Neuronal stem cell (in vitro differentiated cells): ENCODE measurements at regions not wholly inside any gene's neighbourhood (a gene's known extent, or its start where the extent isn't known, plus 50 kb on each side); places are given as distances from the start of the nearest gene placed in this dataset.

Experiments
- DNase-seq: peaks from one replicate; pipeline ENCODE4 v3.0.0-alpha.2; 2013; ENCODE audit warnings: low spot score
- H2AFZ ChIP-seq: one replicate; pipeline ENCODE4 v1.6.1; 2013; ENCODE audit warnings: mild to moderate bottlenecking, low read length, inconsistent platforms
- H2AK5ac ChIP-seq: 2 replicates; pipeline ENCODE4 v1.6.1; 2013; ENCODE audit warnings: low read depth, mild to moderate bottlenecking, inconsistent platforms, low read length, moderate library complexity, mixed read lengths
- H2BK120ac ChIP-seq: 2 replicates; pipeline ENCODE4 v1.6.1; 2013; ENCODE audit warnings: low read depth, mild to moderate bottlenecking, inconsistent platforms, low read length, moderate library complexity, mixed read lengths
- H2BK12ac ChIP-seq: one replicate; pipeline ENCODE4 v1.6.1; 2013; ENCODE audit warnings: low read length, inconsistent platforms
- H2BK15ac ChIP-seq: 2 replicates; pipeline ENCODE4 v1.6.1; 2013; ENCODE audit warnings: mild to moderate bottlenecking, low read length, inconsistent platforms, mixed read lengths
- H2BK5ac ChIP-seq: one replicate; pipeline ENCODE4 v1.6.1; 2013; ENCODE audit warnings: inconsistent platforms, mild to moderate bottlenecking, low read length, moderate library complexity
- H3K14ac ChIP-seq: one replicate; pipeline ENCODE4 v1.6.1; 2013; ENCODE audit warnings: low read length, inconsistent platforms
- H3K18ac ChIP-seq: 2 replicates; pipeline ENCODE4 v1.6.1; 2013; ENCODE audit warnings: low read length, inconsistent platforms
- H3K23ac ChIP-seq: 2 replicates; pipeline ENCODE4 v1.6.1; 2013; ENCODE audit warnings: low read depth, mild to moderate bottlenecking, mixed read lengths, low read length, inconsistent platforms; ENCODE audit not compliant: poor library complexity
- H3K27ac ChIP-seq: replicated peaks from 3 replicates; pipeline ENCODE4 v1.5.1; 2013; ENCODE audit warnings: low read length, inconsistent platforms
- H3K27me3 ChIP-seq, 3 experiments: 2 replicates each; pipeline ENCODE4 v1.6.1; 2013; ENCODE audit warnings: low read length in 3 of 3, mild to moderate bottlenecking in 2 of 3, inconsistent platforms in 1 of 3, low read depth in 1 of 3, mixed read lengths in 1 of 3, moderate library complexity in 1 of 3; ENCODE audit not compliant: control insufficient read depth in 3 of 3, insufficient read depth in 3 of 3
- H3K36me3 ChIP-seq, 2 donors: replicated peaks in 1 of 2; 2 replicates each; pipeline ENCODE4 v1.6.1; 2013; ENCODE audit warnings: low read length in 2 of 2; ENCODE audit not compliant: control insufficient read depth in 2 of 2, insufficient read depth in 2 of 2
- H3K4ac ChIP-seq: 2 replicates; pipeline ENCODE4 v1.6.1; 2013; ENCODE audit warnings: inconsistent platforms, mild to moderate bottlenecking, low read length, moderate library complexity
- H3K4me1 ChIP-seq, 2 donors: 1 replicate in 1 of 2; 2 replicates in 1 of 2; pipeline ENCODE4 v1.6.1; 2013; ENCODE audit warnings: low read length in 2 of 2, low read depth in 1 of 2; ENCODE audit not compliant: control insufficient read depth in 2 of 2, insufficient read depth in 1 of 2
- H3K4me2 ChIP-seq: one replicate; pipeline ENCODE4 v1.6.1; 2013; ENCODE audit warnings: mild to moderate bottlenecking, low read length, inconsistent platforms; ENCODE audit not compliant: insufficient read depth, poor library complexity, severe bottlenecking
- H3K4me3 ChIP-seq, 2 donors: 2 replicates each; pipeline ENCODE4 v1.5.1; 2013; ENCODE audit warnings: low read length in 2 of 2, mild to moderate bottlenecking in 2 of 2, inconsistent platforms in 1 of 2, moderate library complexity in 1 of 2
- H3K79me1 ChIP-seq: one replicate; pipeline ENCODE4 v1.6.1; 2013; ENCODE audit warnings: low read depth, mild to moderate bottlenecking, inconsistent platforms, low read length, moderate library complexity
- H3K9ac ChIP-seq: one replicate; pipeline ENCODE4 v1.6.1; 2013; ENCODE audit warnings: mild to moderate bottlenecking, low read depth, low read length, inconsistent platforms; ENCODE audit not compliant: poor library complexity
- H3K9me3 ChIP-seq, 2 donors: replicated peaks in 1 of 2; 2 replicates each; pipeline versions ENCODE3 to v1.6.1; 2013; ENCODE audit warnings: low read length in 2 of 2, mild to moderate bottlenecking in 2 of 2, inconsistent platforms in 1 of 2, low read depth in 1 of 2, mixed read lengths in 1 of 2, moderate library complexity in 1 of 2; ENCODE audit not compliant: control insufficient read depth in 2 of 2, insufficient read depth in 1 of 2
- H4K8ac ChIP-seq: one replicate; pipeline ENCODE4 v1.6.1; 2013; ENCODE audit warnings: low read depth, mild to moderate bottlenecking, inconsistent platforms, low read length, moderate library complexity
- H4K91ac ChIP-seq: one replicate; pipeline ENCODE4 v1.6.1; 2013; ENCODE audit warnings: low read length, low read depth, mild to moderate bottlenecking, inconsistent platforms; ENCODE audit not compliant: poor library complexity
- WGBS, 2 donors: extraction: QIAGEN DNeasy Blood & Tissue Kit; methylation state at CpG; one replicate each; pipeline ENCODE4 v1.1.7; 2013; ENCODE audit warnings: missing lambda C conversion rate in 2 of 2, mixed read lengths in 1 of 2; ENCODE audit not compliant: insufficient read length in 2 of 2, insufficient replicate concordance in 1 of 2; ENCODE audit errors: extremely low coverage in 2 of 2; 5-methylcytosine and 5-hydroxymethylcytosine counted together

DNA sequence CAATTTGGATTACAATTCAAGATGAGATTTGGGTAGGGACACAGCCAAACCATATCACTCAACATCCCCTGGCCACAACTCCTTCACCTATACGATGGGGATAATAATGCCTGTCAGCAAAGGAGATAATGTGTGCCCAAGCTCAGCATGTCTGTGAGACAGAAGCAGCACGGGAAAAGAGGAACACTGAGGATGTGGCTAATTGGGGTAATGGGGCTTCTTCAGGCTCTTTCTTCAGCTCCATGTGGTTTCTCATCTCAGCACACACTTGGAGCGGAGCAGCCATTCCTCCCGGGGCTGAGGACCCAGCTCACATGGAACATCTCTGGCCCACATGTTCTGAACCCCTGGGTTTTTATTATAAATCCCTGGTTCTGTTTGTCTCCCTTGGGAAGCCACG is 136.0 kb upstream of the NAMPT start:
- Histone ChIP-seq H2AK5ac (no peak overlapping the region), H3K14ac (no peak overlapping the region), H2BK5ac (no peak overlapping the region), H3K4me1 (no peaks in the 10 kb centered on the region), H3K4me2 (no peak overlapping the region), H2BK120ac (no peak overlapping the region), H2BK15ac (no peak overlapping the region), H3K36me3 (no peaks in the 10 kb centered on the region), H3K79me1 (no peaks in the 10 kb centered on the region), H3K4me3 (no peak overlapping the region), H3K27me3 (no peaks in the 10 kb centered on the region), H3K9me3 (no peaks in the 10 kb centered on the region), H3K27ac (no peak overlapping the region), H3K4ac (no peak overlapping the region), H4K8ac (no peak overlapping the region), H2BK12ac (no peak overlapping the region), H3K9ac (no peak overlapping the region), H2AFZ (no peak overlapping the region), H4K91ac (no peak overlapping the region), H3K18ac (no peak overlapping the region), H3K23ac (no peak overlapping the region)
- WGBS, 2 donors: no CpG with 5 or more reads among the region's 5 CpGs
- DNase-seq: no peak

DNA sequence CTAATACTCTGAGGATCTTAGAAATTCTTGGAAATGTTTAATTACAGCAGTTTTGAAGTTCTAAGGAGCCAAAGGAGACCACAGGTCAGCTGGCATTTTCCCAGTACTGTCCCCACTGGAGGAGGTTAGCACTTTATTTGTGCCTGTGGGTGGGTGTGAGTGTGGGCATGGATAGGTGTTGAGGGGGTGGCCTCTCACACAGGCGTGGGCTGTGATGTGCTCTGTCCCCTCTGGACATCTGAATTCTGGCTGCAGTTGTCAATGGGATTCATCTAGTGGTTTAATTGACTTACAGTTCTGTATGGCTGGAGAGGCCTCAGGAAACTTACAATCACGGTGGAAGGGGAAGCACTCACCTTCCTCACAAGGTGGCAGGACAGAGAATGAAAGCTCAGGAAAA is 135.4 kb upstream of the NAMPT start:
- H2BK120ac ChIP-seq: no peak overlapping the region
- H3K9me3 ChIP-seq: no peaks in the 10 kb centered on the region
- no peaks in the 10 kb centered on the region for H3K79me1 ChIP-seq
- no peak overlapping the region for H2BK5ac ChIP-seq
- H2BK12ac ChIP-seq: no peak overlapping the region
- no peaks in the 10 kb centered on the region for H3K4me1 ChIP-seq
- no peak overlapping the region for H3K23ac ChIP-seq
- no peaks in the 10 kb centered on the region for H3K36me3 ChIP-seq
- no peak overlapping the region for H2AK5ac ChIP-seq
- no peak overlapping the region for H3K14ac ChIP-seq
- no peak overlapping the region for H3K4me2 ChIP-seq
- no peak overlapping the region for H3K18ac ChIP-seq
- no peak overlapping the region for H3K4me3 ChIP-seq
- no peak overlapping the region for H3K9ac ChIP-seq
- no peak overlapping the region for H2BK15ac ChIP-seq
- no peak for DNase-seq
- H3K4ac ChIP-seq: no peak overlapping the region
- H4K91ac ChIP-seq: no peak overlapping the region
- WGBS, 2 donors: no CpG with 5 or more reads among the region's 2 CpGs
- H3K27ac ChIP-seq: no peak overlapping the region
- no peak overlapping the region for H2AFZ ChIP-seq
- no peak overlapping the region for H4K8ac ChIP-seq
- no peaks in the 10 kb centered on the region for H3K27me3 ChIP-seq

DNA sequence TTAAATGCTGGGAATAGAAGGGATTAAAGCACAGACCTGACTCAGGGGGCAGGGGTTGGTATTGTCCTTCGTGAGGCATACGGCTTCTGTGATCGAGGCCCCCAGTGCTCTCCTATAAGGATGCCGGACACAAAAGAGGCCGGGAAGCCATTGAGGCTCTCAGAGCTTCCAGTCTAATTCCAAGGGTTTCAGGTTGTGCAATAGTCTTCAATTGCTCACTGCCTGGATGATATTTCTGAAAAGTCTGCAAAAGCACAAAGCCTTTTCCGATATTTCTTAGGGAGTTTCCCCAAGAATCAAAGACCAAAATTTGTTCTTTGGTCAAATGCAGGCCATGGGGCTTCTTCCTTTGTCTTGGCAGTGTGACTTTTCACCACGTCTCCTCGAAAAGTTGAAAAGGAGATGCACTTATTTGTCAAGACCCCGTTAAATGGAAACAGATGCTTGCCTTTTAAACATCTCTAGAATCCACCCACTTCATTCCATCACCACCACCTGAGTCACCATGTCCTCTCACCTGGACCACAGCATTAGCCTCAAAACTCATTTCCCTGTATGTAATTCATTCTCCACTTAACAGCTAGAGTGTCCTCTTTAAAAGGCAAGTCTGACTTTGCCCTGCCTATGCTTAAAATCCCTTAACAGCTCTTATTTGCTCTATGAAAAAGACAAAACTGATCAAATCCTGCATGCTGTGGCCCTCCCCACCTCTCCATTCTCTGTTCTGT is 134.8 kb upstream of the NAMPT start:
- Histone ChIP-seq H3K23ac (no peak overlapping the region), H3K79me1 (no peaks in the 10 kb centered on the region), H4K8ac (no peak overlapping the region), H2BK12ac (no peak overlapping the region), H3K27ac (no peak overlapping the region), H3K27me3 (no peaks in the 10 kb centered on the region), H2BK15ac (no peak overlapping the region), H4K91ac (no peak overlapping the region), H3K4me2 (no peak overlapping the region), H3K9me3 (no peaks in the 10 kb centered on the region), H3K9ac (no peak overlapping the region), H2AFZ (no peak overlapping the region), H2AK5ac (no peak overlapping the region), H3K4me3 (no peak overlapping the region), H3K18ac (no peak overlapping the region), H2BK5ac (no peak overlapping the region), H2BK120ac (no peak overlapping the region), H3K4ac (no peak overlapping the region), H3K36me3 (no peaks in the 10 kb centered on the region), H3K4me1 (no peaks in the 10 kb centered on the region), H3K14ac (no peak overlapping the region)
- no CpG with 5 or more reads among the region's 9 CpGs for WGBS, 2 donors
- DNase-seq: no peak

DNA sequence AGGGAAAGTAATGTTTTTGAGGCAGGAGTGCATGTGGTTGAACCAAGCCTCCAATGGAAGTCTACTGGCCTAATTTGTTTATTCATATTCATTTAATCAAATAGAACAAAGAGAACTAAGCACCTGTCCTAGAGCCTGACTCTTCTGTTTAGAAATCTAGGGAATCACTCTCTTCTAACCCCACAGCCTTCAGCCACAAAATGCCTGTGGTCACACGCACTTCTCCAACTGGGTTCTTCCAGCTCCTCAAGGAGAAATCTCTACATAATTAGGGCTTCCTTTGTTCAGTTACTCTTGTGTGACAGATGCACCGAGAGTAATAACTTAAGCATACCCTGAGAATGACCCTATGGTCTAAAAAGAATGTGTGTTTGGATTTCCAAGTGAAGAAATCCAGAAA is 133.7 kb upstream of the NAMPT start:
- Histone ChIP-seq H3K9me3 (no peaks in the 10 kb centered on the region), H3K79me1 (no peaks in the 10 kb centered on the region), H3K23ac (no peak overlapping the region), H2BK120ac (no peak overlapping the region), H3K9ac (no peak overlapping the region), H3K27ac (no peak overlapping the region), H3K4me3 (no peak overlapping the region), H4K8ac (no peak overlapping the region), H2BK12ac (no peak overlapping the region), H3K4me2 (no peak overlapping the region), H3K36me3 (no peaks in the 10 kb centered on the region), H3K4ac (no peak overlapping the region), H4K91ac (no peak overlapping the region), H3K27me3 (no peaks in the 10 kb centered on the region), H2BK15ac (no peak overlapping the region), H2AK5ac (no peak overlapping the region), H2AFZ (no peak overlapping the region), H3K4me1 (no peaks in the 10 kb centered on the region), H2BK5ac (no peak overlapping the region), H3K14ac (no peak overlapping the region), H3K18ac (no peak overlapping the region)
- DNase-seq: no peak
- WGBS, 2 donors: no CpG with 5 or more reads among the region's 2 CpGs
